ENCODE measurements at regions not wholly inside any gene's neighbourhood (a gene's known extent, or its start where the extent isn't known, plus 50 kb on each side); places are given as distances from the start of the nearest gene placed in this dataset.
"Not testable (repeated sequence)": the region's sequence is repeated elsewhere in the genome, so short reads cannot be mapped to it uniquely, and the experiment has no call there.

GRCh38 chr9:91512235-91512634 lies 88.6 kb upstream of the NFIL3 start:
- H3K27me3 ChIP-seq (ENCODE audit: insufficient read depth in 3 of 3, low read length in 2 of 3); H3K4me3 ChIP-seq; ATAC-seq; H3K27ac ChIP-seq; intact Hi-C loops (cut with DNase I); H3K4me1 ChIP-seq; H3K9me3 ChIP-seq; DNase-seq; H3K36me3 ChIP-seq (ENCODE audit: insufficient read depth in 1 of 2, low read depth in 1 of 2): not testable (repeated sequence)
- 88 to 91% (median 90%) methylated on average over 4 of the region's 4 CpGs for whole genome bisulfite sequencing, 3 donors

DNA sequence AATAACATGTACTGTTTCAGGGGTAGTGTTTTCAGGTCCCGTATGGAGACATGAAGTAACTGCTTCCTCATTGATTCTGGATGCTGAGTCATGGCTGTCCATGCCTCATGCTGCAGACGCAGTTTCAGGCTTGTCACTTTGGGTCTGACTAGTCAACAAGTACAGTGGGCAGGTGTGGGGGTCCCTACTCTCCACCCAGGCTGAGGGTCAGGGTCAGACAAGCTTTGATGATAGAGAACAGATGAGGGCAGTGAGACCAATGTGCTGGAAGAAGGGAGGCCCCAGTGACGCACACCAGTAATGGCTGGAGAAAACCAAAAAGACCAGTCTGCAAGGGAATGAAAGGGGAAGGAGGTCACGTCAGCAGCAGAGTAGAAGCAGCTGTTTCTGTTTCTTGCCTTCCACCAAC lies 80.0 kb upstream of the NFIL3 start:
- intact Hi-C loops (cut with DNase I): no loop called here
- WGBS, 3 donors: 64 to 72% (median 68%) methylated on average over 4 of the region's 4 CpGs

GRCh38 chr9:91502913-91503672 lies 79.5 kb upstream of the NFIL3 start:
- Histone ChIP-seq H3K4me1 (no peaks in the 10 kb centered on the region), H3K9me3 (no peaks in the 10 kb centered on the region), H3K36me3 (ENCODE audit: insufficient read depth in 1 of 2, low read depth in 1 of 2) (no peaks in the 10 kb centered on the region), H3K27me3 (ENCODE audit: insufficient read depth in 3 of 3, low read length in 2 of 3) (no peaks in the 10 kb centered on the region), H3K27ac (no peak overlapping the region), H3K4me3 (no peak overlapping the region)
- no peak for TF ChIP-seq CTCF (IDR thresholded peaks at IDR 0.05)
- DNase-seq (no peak), ATAC-seq (no peak)
- WGBS, 3 donors: 78 to 82% (median 80%) methylated on average over 12 of the region's 12 CpGs
- intact Hi-C loops (cut with DNase I): no loop called here

More for the DNA sequence above, 80.0 kb upstream of the NFIL3 start:
- H3K4me3 ChIP-seq: no peak overlapping the region
- H3K27ac ChIP-seq: no peak overlapping the region
- ATAC-seq (no peak), DNase-seq (no peak)
- TF ChIP-seq CTCF (IDR thresholded peaks at IDR 0.05): no peak
- no peaks in the 10 kb centered on the region for H3K4me1 ChIP-seq
- no peaks in the 10 kb centered on the region for H3K27me3 ChIP-seq (ENCODE audit: insufficient read depth in 3 of 3, low read length in 2 of 3)
- H3K9me3 ChIP-seq: no peaks in the 10 kb centered on the region
- no peaks in the 10 kb centered on the region for H3K36me3 ChIP-seq (ENCODE audit: insufficient read depth in 1 of 2, low read depth in 1 of 2)

- TF ChIP-seq CTCF (IDR thresholded peaks at IDR 0.05): no peak
- Histone ChIP-seq H3K27ac (no peak overlapping the region), H3K4me3 (no peak overlapping the region), H3K4me1 (no peaks in the 10 kb centered on the region), H3K9me3 (no peaks in the 10 kb centered on the region), H3K27me3 (ENCODE audit: insufficient read depth in 3 of 3, low read length in 2 of 3) (no peaks in the 10 kb centered on the region), H3K36me3 (ENCODE audit: insufficient read depth in 1 of 2, low read depth in 1 of 2) (no peaks in the 10 kb centered on the region)
- 48 to 51% (median 49%) methylated on average over 6 of the region's 6 CpGs for WGBS, 3 donors
- DNase-seq (no peak), ATAC-seq (no peak)
- intact Hi-C loops (cut with DNase I): no loop called here
These were observed 78.8 kb upstream of the NFIL3 start for GRCh38 chr9:91502475-91502874.

- Histone ChIP-seq H3K4me3 (no peak overlapping the region), H3K27ac (no peak overlapping the region), H3K4me1 (no peaks in the 10 kb centered on the region), H3K9me3 (no peaks in the 10 kb centered on the region), H3K27me3 (ENCODE audit: insufficient read depth in 3 of 3, low read length in 2 of 3) (no peaks in the 10 kb centered on the region), H3K36me3 (ENCODE audit: insufficient read depth in 1 of 2, low read depth in 1 of 2) (no peaks in the 10 kb centered on the region)
- ATAC-seq: no peak
- no peak for DNase-seq
- WGBS, 3 donors: 67 to 72% (median 70%) methylated on average over 9 of the region's 9 CpGs
- intact Hi-C loops (cut with DNase I): no loop called here
- TF ChIP-seq CTCF (IDR thresholded peaks at IDR 0.05): no peak
These were observed 76.9 kb upstream of the NFIL3 start for GRCh38 chr9:91500509-91501014.
